OCI-M2 (cell line): ENCODE measurements at regions not wholly inside any gene's neighbourhood (a gene's known extent, or its start where the extent isn't known, plus 50 kb on each side); places are given as distances from the start of the nearest gene placed in this dataset.
"Not testable (repeated sequence)": the region's sequence is repeated elsewhere in the genome, so short reads cannot be mapped to it uniquely, and the experiment has no call there.

Source experiments
- DNase-seq: peaks from one replicate; lab custom pipeline; 2025; ENCODE audit not compliant: unreplicated experiment; lab: John Stamatoyannopoulos, UW

GRCh38 chr11:127994736-127995135, 592.6 kb downstream of the ETS1 start:
- no peak for DNase-seq

- no peak for DNase-seq
Measured at GRCh38 chr11:127993788-127994187, 593.6 kb downstream of the ETS1 start.

DNA sequence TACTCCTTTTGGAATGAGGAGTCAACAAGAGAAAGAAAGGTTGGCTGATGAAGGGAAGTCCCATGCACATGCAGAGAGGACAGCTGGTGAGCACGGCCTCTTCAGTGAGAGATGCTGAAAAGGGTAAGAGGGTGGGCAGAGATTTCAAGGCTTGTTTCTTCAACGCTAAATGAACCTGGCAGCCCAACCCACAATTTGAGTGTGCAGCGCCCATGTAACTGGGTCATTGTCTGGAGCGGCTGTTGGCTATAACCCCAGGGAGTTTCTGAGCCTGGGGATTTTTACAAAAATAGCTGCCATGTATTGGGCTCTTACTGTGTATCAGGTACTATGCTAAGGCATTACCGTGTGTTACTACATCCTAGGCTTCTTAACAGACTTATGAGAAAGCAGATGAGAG, 594.1 kb downstream of the ETS1 start:
- no peak for DNase-seq

DNA sequence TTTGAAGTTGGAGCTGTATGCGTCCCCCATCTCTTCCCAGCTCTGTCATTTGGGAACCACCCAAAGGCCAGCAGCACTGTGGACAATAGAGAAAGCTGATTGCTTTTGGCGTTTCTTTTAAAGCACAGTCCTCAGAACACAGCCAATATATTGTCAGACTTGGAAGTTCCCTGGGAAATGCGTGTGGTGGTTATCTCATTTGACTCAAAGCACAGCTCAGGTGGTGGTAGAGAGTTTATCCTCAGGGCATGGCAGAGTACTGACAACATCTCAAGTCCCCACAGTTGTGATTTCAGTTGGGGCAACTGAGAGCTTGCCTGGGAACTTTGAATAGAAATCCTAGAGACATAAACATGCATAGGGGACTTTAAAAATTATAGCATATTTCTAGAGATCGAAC, 601.3 kb downstream of the ETS1 start:
- no peak for DNase-seq

GRCh38 chr11:127972816-127973215, 614.5 kb downstream of the ETS1 start:
- DNase-seq, result no peak

- no peak for DNase-seq
Measured at GRCh38 chr11:127971448-127971847, 615.9 kb downstream of the ETS1 start.

DNA sequence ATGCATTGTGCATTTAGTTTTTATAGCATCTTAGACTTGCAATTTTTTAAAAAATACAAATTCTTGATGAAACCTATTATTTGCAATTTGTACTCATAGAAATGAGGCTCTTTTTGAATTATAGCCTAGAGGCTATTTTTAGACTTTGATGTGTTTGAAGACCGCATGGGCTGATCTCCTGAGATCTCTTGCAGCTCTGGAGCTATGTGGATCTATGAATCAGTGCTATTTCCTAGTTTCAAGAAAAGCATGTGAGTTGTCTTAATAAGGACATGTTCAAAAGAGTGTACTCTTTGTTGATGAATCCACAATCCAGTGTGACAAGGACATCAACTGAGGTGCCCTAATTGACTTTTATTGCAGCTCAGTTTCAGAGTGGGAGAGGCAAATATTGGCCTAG, 620.5 kb downstream of the ETS1 start:
- DNase-seq, result no peak

GRCh38 chr11:127965939-127966668, 621.3 kb downstream of the ETS1 start:
- no peak for DNase-seq

- no peak for DNase-seq
Measured at GRCh38 chr11:127962416-127962815, 624.9 kb downstream of the ETS1 start.

GRCh38 chr11:127950162-127950561, 637.2 kb downstream of the ETS1 start:
- DNase-seq, result no peak

GRCh38 chr11:127943763-127944162, 643.6 kb downstream of the ETS1 start:
- no peak for DNase-seq

DNA sequence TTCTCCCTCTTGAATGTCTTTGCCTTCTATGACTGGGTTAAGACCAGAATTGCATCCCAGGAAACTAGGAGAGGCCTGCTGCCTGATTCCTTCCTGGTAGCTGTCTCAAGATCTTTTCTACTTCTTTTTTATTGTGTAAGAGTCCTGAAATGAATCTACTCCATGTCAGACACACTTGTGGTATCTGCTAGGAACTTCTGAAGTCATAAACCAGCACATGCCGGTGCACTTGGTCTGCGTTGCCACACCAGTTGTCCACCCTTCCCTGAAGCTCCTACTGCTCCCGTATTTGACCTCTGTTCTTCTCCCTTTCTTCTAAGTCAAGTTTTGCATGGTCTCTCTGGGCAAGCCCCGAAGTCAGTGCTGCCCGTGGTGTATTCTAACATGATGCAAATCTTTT, 644.2 kb downstream of the ETS1 start:
- DNase-seq, result no peak

GRCh38 chr11:127941554-127941953, 645.8 kb downstream of the ETS1 start:
- DNase-seq, result not testable (repeated sequence)

DNA sequence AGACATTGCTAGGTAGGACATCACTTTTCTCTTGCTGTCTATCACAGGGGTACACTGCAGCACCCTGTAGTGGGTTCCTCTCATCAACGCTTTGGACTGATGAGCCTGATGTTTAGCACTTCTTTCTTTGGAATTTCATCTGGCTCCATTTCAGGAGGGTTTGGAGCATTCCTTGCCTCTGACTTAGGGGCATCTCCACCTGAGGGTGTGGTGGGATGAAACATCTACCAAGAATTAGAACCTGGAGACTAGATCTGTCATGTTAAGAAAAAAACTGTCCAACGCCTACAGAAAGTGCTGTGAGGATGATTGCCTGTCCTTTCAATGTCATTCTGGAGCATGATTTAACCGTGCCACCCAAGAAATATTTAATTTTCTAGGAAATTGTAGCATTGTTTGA, 648.4 kb downstream of the ETS1 start:
- no peak for DNase-seq

- no peak for DNase-seq
Measured at GRCh38 chr11:127935081-127935480, 652.3 kb downstream of the ETS1 start.

GRCh38 chr11:127933961-127934360, 653.4 kb downstream of the ETS1 start:
- DNase-seq, result not testable (repeated sequence)

GRCh38 chr11:127931803-127932202, 655.6 kb downstream of the ETS1 start:
- DNase-seq, result no peak

DNA sequence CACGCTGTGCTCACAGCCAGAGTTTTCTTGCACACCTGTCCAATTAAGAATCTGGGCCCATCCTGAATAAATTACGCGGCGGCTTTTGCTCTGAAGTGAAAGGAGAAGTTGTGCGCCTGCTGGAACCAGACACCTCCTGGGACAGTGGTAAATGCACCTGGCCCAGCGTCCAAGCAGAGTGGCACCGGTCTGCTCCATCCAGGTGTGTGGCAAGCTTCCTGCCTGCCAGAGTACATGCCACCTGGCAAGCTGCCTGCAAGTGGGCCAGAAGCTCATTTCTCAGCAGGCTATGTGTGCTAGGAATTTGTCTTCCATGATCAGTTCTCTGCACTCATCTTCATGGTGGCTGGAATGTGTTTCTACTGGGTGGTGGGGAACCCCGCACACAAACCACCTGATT, 660.6 kb downstream of the ETS1 start:
- no peak for DNase-seq

- no peak for DNase-seq
Measured at GRCh38 chr11:127925475-127925874, 661.9 kb downstream of the ETS1 start.

- DNase-seq, result no peak
Measured at GRCh38 chr11:127919206-127920000, 668.0 kb downstream of the ETS1 start.

- no peak for DNase-seq
Measured at GRCh38 chr11:127902382-127902781, 685.0 kb downstream of the ETS1 start.
